ENCODE measurements at regions not wholly inside any gene's neighbourhood (a gene's known extent, or its start where the extent isn't known, plus 50 kb on each side); places are given as distances from the start of the nearest gene placed in this dataset.

DNA sequence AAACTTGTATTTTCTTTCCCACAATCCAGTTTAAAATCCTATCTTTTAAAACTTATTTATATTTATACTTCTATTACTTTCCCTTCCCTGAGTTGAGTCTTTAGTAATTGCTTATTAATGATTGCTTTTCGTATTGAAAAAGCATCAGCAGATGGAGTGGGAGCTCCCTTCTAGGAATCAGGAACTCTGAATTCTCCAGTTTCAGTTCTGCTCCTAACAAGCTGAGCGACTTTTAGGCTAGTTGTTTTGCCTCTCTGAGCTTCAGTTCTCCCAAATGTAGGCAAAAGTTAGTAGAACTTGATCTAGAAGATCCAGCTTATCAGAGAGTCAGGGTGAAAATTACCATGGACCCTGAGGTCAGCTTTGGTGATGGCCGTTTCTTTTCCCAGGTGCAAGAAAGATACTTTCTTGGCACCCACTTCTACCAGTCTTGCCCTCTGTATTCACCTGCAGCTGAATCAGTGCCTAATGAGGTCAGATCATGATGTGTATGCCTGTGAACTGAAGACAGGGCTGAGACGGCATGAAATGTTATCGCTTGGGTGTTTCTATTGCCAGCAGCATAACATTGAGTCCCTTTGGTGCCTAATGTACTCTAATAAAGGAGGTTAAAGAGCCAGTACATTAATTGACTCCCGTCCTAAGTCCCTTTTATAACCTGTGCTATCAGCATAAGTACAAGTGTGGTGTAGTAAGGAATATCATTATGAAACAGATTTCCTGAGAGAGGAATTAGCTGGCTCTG lies 194.5 kb upstream of the TBC1D5 start:
- no peak for DNase-seq

- no peak for DNase-seq
Measured at GRCh38 chr3:17935222-17935621, 192.8 kb upstream of the TBC1D5 start.

DNA sequence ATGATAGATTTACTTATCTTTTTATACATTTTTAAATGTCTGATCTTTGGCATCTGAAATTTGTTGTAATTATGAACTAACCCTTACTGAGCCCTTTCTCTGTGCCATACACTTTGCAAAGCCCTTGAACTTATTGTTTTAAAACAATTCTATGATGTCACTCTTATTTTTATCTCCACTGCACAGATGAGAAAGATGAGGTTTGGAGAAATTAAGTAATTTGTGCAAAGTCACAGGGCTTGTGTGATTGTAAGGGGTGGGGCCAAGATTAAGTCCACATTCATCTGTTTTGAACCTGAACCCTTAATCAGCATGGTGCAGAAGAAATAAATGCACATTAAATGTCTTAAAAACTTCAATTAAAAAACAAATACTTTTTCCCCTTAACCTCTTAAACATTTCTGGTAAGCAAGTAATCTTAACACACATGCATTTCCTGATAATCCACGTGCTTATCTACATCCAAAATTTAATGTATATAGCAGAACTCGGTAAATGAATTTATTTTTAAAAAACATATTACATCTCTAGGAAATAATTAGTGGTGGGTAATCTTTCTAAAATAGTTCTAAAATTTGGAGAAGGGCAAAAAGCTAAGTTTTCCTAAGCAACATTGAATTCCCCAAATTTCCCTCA lies 189.8 kb upstream of the TBC1D5 start:
- DNase-seq = no peak

- DNase-seq = no peak
Measured at GRCh38 chr3:17931131-17931530, 188.7 kb upstream of the TBC1D5 start.

DNA sequence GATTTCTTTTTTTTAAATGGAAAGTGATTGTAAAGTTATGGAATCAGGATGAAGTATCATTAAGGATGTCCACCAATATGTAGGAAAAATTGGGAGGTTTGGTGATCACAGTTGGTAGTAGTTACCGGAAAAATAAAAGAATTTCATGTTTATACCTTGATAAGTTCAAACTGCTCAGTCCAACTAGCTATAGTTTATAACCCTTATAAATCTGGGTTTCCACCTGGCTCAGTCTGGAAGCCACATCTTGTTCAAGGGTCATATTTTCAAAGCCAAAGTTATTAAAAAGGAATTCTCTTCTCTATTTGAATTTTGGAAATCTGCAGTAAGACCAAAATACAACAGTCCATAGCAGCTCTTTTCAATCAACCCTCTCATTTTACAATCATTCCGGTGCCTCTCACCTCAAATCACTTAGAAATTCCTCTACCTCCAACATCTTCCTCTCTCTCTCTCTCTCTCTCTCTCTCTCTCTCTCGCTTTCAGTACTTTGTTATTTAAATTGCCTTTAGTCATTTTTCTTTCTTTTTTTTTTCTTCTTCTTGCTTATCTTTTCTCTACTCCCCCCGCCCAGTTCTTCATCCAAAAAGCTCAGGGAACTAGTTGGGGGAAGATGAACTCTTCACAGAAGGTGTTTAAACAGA lies 186.2 kb upstream of the TBC1D5 start:
- no peak for DNase-seq

GRCh38 chr3:17927036-17927435 lies 184.6 kb upstream of the TBC1D5 start:
- no peak for DNase-seq

- DNase-seq = no peak
Measured at GRCh38 chr3:17915341-17915740, 172.9 kb upstream of the TBC1D5 start.

DNA sequence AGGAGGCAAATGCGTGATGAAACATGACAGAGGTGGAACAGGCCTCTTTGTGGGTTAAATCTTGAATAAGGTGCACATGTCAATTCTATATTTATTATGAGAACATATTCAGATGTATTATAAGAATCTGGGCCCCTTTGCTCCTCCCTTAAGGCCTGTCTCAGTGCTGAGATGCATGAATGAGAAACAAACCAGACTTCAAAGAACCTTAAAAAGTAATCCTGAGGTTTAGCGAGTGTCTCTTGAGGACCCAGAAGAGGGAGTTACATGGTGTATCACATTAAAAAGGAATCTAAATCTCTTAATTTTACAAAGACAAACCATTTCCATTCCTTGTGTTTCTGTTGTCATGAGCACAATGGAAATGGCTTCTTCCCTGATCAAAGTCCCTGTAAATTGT lies 170.9 kb upstream of the TBC1D5 start:
- DNase-seq = no peak

- DNase-seq = no peak
Measured at GRCh38 chr3:17911986-17912760, 169.7 kb upstream of the TBC1D5 start.

GRCh38 chr3:17910922-17911321 lies 168.5 kb upstream of the TBC1D5 start:
- no peak for DNase-seq

DNA sequence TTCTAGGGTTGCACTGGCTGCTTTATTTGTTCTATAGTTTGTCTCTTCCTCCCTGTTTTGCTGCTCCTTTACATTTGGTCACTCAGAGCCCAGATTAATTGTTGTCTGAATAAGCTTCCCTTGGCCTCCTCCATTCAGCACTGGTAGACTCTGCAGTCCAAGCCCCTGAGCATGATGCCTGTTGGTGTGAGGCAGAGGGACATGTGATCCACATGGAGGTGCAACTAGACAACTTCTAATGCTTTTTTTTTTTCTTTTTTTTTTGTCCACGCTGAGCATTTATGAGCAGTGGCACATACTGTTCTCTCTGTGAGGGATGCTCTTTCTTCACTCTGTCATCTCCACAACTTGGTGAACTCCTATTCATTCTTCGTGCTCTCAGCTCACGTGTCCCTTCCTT lies 167.3 kb upstream of the TBC1D5 start:
- DNase-seq = no peak

DNA sequence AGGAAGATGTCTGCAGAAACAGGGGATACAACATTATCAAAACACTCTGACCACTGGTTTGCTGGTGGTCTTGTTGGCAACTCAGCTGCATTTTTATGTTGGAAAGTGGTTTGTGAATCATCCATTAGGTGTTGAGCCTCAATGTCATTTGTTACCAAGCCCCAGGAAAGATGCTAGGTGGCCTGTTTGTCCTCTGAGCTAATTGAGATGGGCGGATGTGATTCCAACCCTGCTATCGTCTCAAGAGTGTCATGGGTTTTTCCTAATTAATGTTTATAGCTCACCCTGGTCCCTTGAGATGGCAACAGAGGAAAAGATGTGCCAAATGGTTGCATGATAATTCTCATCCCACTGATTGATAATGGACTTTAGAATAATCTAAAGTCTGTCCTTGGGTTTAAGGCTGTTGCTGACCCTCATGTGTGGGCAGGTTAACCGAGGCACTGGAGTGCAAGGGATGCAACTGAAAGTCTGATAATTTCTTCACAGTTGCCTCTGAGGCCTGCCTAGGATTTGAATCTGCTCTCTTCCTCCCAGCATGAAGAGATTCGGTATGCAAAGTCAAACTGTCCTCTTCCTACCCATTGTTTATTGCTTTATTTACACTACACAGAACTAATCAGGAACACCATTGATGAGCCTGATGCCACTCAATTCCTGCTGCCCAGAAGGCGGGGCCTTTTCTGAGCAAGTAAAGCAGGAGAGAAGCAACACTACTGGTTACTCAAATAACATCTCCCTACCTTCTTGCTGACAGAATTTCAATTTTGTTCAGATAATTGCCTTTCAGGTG lies 166.2 kb upstream of the TBC1D5 start:
- no peak for DNase-seq

DNA sequence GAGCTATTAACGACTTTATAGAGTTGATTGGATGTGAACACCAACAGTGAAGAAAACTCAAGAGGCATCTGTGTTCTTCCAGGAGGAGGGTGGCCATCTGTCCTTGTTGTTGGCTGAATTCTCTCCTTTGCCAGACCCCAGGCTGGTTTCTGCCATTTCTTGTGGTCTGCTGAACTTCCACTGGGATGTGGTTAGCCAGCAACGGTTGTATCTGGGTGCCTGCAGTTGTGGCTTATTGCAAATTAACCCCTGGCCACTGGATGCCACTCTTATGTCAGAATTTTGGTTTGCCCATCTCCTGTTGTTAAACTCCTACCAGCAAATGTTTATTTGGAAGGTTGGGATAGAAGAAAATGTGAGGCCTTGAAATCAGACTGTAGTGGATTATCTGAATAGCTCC lies 163.6 kb upstream of the TBC1D5 start:
- DNase-seq = no peak

GRCh38 chr3:17901893-17902292 lies 159.5 kb upstream of the TBC1D5 start:
- no peak for DNase-seq

DNA sequence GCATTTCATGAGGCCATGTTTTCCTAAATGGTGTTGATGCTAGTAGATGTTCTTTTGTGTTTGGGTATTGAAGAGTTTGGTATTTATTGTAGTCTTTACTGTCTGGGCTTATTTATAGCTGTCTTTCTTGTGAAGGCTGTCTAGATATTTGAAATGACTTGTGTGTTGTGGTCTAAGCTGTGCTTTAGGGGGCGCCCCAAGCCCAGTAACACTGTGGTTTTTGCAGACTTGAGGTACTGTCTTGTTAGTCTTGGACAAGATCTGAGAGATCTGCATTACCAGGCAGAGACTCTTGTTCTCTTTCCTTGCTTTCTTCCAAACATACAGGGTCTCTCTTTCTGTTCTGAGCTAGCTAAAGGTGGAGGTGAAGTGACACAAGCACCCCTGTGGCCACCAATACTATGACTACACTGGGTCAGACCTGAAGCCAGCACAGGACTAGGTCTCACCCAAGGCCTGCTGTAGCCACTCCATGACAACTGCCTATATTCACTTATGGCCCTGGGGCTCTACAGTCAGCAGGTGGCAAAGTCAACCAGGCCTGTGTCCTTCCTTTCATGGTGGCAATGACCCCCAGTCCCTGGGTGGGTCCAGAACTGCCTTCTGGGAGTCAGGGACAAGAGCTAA lies 152.1 kb upstream of the TBC1D5 start:
- no peak for DNase-seq

- DNase-seq = no peak
Measured at GRCh38 chr3:17891139-17891856, 148.9 kb upstream of the TBC1D5 start.

DNA sequence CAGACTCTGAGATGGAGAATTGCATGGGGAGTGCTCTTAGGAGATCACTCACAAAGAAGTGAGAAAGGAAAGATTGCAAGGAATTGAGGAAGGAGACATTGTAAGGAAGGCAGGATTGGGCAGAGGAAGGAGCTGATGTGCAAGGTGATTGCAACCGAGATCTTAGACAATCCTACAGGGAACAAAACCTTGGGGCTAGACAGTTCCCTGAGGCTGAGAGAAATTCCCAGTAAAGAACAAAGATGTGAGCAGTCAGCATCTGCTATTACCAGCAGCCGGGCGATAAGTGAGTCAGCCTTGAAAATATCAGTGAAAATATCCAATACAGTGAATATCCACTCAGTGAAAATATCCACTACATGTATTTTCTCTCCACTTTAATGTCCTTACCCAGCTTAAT lies 143.6 kb upstream of the TBC1D5 start:
- DNase-seq = no peak

- no peak for DNase-seq
Measured at GRCh38 chr3:17882981-17883380, 140.6 kb upstream of the TBC1D5 start.

- no peak for DNase-seq
Measured at GRCh38 chr3:17877299-17877698, 134.9 kb upstream of the TBC1D5 start.

GRCh38 chr3:17874636-17875035 lies 132.2 kb upstream of the TBC1D5 start:
- DNase-seq = no peak

DNA sequence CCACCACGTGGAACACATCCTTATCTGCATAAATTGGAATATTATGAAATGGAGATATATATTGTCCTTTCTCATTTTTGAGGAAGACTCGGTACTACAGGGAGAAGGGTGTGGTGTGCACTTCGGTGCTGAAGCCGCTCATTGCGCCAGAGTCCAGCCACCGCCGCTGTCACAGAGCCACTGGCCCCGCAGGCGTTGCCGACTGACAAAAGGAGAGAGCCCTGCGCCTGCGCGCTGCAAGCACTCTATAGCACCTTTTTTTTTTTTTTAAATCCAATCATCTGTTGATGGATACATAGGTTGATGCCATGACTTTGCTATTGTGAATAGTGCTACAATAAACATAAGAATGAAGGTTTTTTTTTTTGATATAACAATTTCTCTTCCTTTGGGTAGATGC lies 130.0 kb upstream of the TBC1D5 start:
- DNase-seq = no peak

DNA sequence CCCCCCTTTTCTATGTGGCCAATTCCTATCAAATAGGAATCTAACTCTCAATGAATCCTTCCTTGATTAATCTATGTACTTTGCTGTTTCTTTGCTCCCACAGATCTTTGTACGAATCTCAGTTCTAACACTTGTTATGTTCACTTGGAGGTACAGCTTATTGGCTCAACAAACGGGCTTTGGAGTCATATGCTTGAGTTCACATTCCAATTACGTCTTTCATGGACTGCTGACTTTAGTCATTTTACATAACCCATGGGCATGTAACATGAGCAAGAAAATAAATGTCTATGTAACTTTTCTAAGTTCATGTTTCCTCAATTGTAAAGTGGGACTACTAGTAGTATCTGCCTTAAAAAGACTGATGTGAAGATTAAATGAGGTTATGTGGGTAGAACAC lies 123.2 kb upstream of the TBC1D5 start:
- DNase-seq = no peak

Measured in NCI-H1436 treated with DMSO at 0.1 percent for 48 hours (cell line).